Natural killer cell (primary cell): ENCODE measurements at regions not wholly inside any gene's neighbourhood (a gene's known extent, or its start where the extent isn't known, plus 50 kb on each side); places are given as distances from the start of the nearest gene placed in this dataset.

Experiments used
- ATAC-seq, 3 donors: fragments of 150-1000 bp in 2 of 3; fragments of 200-7000 bp in 1 of 3; cut with Tn5 transposase; 1 replicate in 1 of 3; 2 replicates in 2 of 3; pipeline ENCODE4 v1.10.0; 2021; ENCODE audit warnings: mild to moderate bottlenecking in 2 of 3, moderate library complexity in 2 of 3
- DNase-seq, 2 donors: peaks; one replicate each; pipeline versions ENCODE4 v3.0.0 to v3.0.0-alpha.2; 2013 to 2021; ENCODE audit warnings: mixed read lengths in 1 of 2
- H3K27ac ChIP-seq: one replicate; pipeline ENCODE4 v1.5.1; 2013; ENCODE audit warnings: mild to moderate bottlenecking, low read length
- H3K27me3 ChIP-seq: one replicate; pipeline ENCODE4 v1.6.1; 2013; ENCODE audit warnings: low read length; ENCODE audit not compliant: control insufficient read depth, insufficient read depth
- H3K36me3 ChIP-seq: one replicate; pipeline ENCODE4 v1.6.1; 2013; ENCODE audit warnings: low read length; ENCODE audit not compliant: control insufficient read depth, insufficient read depth
- H3K4me1 ChIP-seq: one replicate; pipeline ENCODE4 v1.6.1; 2013; ENCODE audit warnings: low read length; ENCODE audit not compliant: control insufficient read depth, insufficient read depth
- H3K4me3 ChIP-seq: one replicate; pipeline ENCODE4 v1.5.1; 2013; ENCODE audit warnings: low read length
- H3K9me3 ChIP-seq: one replicate; pipeline ENCODE4 v1.6.1; 2013; ENCODE audit warnings: low read length; ENCODE audit not compliant: control insufficient read depth, insufficient read depth
- H3K27ac Mint-ChIP-seq, 2 donors: one replicate each; pipeline ENCODE4 v1.8.0; 2022; ENCODE audit warnings: mild to moderate bottlenecking in 2 of 2, mixed read lengths in 2 of 2, moderate library complexity in 1 of 2
- H3K27me3 Mint-ChIP-seq, 2 donors: one replicate each; pipeline ENCODE4 v1.8.0; 2022; ENCODE audit warnings: low read depth in 2 of 2, mixed read lengths in 2 of 2
- H3K36me3 Mint-ChIP-seq: one replicate; pipeline ENCODE4 v1.8.0; 2022; ENCODE audit warnings: mixed read lengths
- H3K4me1 Mint-ChIP-seq, 2 donors: one replicate each; pipeline ENCODE4 v1.8.0; 2022; ENCODE audit warnings: mixed read lengths in 2 of 2
- H3K4me3 Mint-ChIP-seq: one replicate; pipeline ENCODE4 v1.8.0; 2022; ENCODE audit warnings: mild to moderate bottlenecking, moderate library complexity, mixed read lengths
- H3K9me3 Mint-ChIP-seq, 2 donors: one replicate each; pipeline ENCODE4 v1.8.0; 2022; ENCODE audit warnings: mixed read lengths in 2 of 2
- WGBS: methylation state at CpG from one replicate; pipeline ENCODE4 v1.1.7; 2013; ENCODE audit warnings: missing lambda C conversion rate; ENCODE audit not compliant: insufficient coverage; 5-methylcytosine and 5-hydroxymethylcytosine counted together
- intact Hi-C: fragments of 100-400 bp; cut with micrococcal nuclease; formaldehyde crosslinking; loops from one replicate; pipeline ENCODE4 v1.14.2; 2022
- TF ChIP-seq, protein P1 (sequence below): fragments of 200-600 bp; IDR thresholded peaks from one replicate; pipeline ENCODE4 v1.8.0; 2022; ENCODE audit warnings: antibody characterized with exemption

GRCh38 chr14:35991356-35991755 is 165.2 kb downstream of the BRMS1L start:
- Mint-ChIP-seq H3K27me3 (peaks cover 0 to 7% of the 10 kb centered on the region in 2 donors), H3K36me3 (no peaks in the 10 kb centered on the region), H3K4me3 (no peak overlapping the region), H3K9me3 (no peaks in the 10 kb centered on the region), H3K4me1 (no peaks in the 10 kb centered on the region), H3K27ac (no peak overlapping the region)
- Histone ChIP-seq H3K36me3 (no peaks in the 10 kb centered on the region), H3K9me3 (no peaks in the 10 kb centered on the region), H3K27me3 (no peaks in the 10 kb centered on the region), H3K4me3 (no peak overlapping the region), H3K27ac (no peak overlapping the region), H3K4me1 (no peaks in the 10 kb centered on the region)
- intact Hi-C loops, result no loop called here
- TF ChIP-seq, protein P1, sequence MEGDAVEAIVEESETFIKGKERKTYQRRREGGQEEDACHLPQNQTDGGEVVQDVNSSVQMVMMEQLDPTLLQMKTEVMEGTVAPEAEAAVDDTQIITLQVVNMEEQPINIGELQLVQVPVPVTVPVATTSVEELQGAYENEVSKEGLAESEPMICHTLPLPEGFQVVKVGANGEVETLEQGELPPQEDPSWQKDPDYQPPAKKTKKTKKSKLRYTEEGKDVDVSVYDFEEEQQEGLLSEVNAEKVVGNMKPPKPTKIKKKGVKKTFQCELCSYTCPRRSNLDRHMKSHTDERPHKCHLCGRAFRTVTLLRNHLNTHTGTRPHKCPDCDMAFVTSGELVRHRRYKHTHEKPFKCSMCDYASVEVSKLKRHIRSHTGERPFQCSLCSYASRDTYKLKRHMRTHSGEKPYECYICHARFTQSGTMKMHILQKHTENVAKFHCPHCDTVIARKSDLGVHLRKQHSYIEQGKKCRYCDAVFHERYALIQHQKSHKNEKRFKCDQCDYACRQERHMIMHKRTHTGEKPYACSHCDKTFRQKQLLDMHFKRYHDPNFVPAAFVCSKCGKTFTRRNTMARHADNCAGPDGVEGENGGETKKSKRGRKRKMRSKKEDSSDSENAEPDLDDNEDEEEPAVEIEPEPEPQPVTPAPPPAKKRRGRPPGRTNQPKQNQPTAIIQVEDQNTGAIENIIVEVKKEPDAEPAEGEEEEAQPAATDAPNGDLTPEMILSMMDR, result no peak
- no peak for DNase-seq
- peak in 1 of 3 donors; percentile 28 for ATAC-seq

DNA sequence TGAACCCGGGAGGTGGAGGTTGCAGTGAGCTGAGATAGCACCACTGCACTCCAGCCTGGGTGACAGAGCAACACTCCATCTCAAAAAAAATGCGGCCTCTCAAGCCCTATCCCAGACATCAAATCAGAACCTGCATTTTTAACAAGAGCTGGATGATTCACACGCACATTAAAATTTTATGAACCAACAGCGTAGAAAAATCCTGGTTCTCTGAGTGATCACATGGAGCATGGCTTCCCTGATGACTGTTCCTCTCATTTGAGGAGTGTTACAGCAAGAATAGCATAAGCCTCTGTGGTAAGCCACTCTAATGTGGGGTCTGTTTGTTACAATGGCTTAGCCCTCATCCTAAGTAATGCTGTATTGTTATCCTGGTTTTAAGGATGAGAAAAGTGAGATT is 163.6 kb downstream of the BRMS1L start:
- H3K4me3 ChIP-seq, result no peak overlapping the region
- no peaks in the 10 kb centered on the region for H3K4me1 Mint-ChIP-seq
- H3K9me3 Mint-ChIP-seq, result no peaks in the 10 kb centered on the region
- H3K36me3 Mint-ChIP-seq, result no peaks in the 10 kb centered on the region
- H3K4me3 Mint-ChIP-seq, result no peak overlapping the region
- ATAC-seq (no peak), DNase-seq (no peak)
- 89% methylated on average over 4 of the region's 4 CpGs for WGBS
- no peaks in the 10 kb centered on the region for H3K4me1 ChIP-seq
- H3K27me3 Mint-ChIP-seq, result peaks cover 0 to 7% of the 10 kb centered on the region in 2 donors
- intact Hi-C loops, result no loop called here
- H3K27ac Mint-ChIP-seq, result no peak overlapping the region
- TF ChIP-seq, protein P1, result no peak
- H3K27me3 ChIP-seq, result no peaks in the 10 kb centered on the region
- H3K36me3 ChIP-seq, result no peaks in the 10 kb centered on the region
- no peaks in the 10 kb centered on the region for H3K9me3 ChIP-seq
- no peak overlapping the region for H3K27ac ChIP-seq

DNA sequence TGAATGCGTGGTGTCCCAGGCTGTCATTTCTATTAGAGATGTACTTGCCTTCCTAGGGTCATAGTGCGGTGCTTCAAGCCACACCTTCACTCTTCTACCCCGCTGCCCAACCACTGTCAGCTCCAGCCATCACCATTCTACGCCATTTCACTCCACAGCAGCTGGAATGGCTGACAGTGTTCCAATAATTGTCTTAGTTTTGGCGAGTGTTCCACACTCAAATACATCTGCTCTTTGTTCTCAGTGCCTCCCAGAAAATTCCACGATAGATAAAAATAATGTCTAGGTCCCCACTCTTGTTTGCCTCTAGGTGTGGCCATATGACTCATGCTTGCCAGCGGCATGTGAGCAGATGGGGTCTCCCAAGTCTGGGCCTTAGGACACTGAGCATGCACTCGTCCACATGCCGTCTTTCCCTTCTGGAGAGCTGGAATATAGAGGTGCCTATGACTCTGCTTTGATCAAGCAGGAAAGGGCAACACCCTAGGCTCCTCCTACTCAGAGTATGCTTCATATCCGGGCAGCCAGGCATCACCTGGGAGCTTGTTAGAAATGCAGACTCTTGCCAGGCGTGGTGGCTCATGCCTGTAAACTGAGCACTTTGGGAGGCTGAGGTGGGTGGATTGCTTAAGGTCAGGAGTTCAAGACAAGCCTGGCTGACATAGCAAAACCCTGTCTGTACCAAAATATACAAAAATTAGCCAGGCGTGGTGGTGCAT is 163.0 kb downstream of the BRMS1L start:
- Mint-ChIP-seq H3K4me1 (no peaks in the 10 kb centered on the region), H3K9me3 (no peaks in the 10 kb centered on the region), H3K4me3 (no peak overlapping the region), H3K27me3 (peaks cover 0 to 7% of the 10 kb centered on the region in 2 donors), H3K27ac (no peak overlapping the region), H3K36me3 (no peaks in the 10 kb centered on the region)
- 86% methylated on average over 12 of the region's 12 CpGs for WGBS
- intact Hi-C loops, result no loop called here
- TF ChIP-seq, protein P1, result no peak
- no peaks in the 10 kb centered on the region for H3K4me1 ChIP-seq
- H3K4me3 ChIP-seq, result no peak overlapping the region
- no peaks in the 10 kb centered on the region for H3K27me3 ChIP-seq
- H3K27ac ChIP-seq, result no peak overlapping the region
- DNase-seq (no peak), ATAC-seq (no peak)
- H3K36me3 ChIP-seq, result no peaks in the 10 kb centered on the region
- no peaks in the 10 kb centered on the region for H3K9me3 ChIP-seq

DNA sequence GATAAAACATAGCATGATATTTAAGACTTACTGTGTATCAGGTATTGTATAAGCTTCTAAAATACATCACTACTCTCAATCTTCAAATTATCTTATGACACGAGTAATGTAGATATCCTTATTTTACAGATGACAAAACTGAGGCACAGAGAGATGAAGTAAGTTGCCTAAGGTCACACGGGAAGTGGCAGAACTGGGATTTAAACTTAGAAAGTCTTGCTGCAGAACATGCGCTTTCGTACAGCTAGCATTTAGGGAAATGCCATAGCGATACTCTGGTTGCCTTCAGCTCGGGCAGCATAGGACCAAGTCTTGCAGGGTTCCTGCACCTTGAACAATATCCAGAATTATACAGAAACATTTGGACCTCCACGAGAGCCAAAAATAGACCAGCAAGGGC is 162.4 kb downstream of the BRMS1L start:
- intact Hi-C loops, result no loop called here
- Histone ChIP-seq H3K9me3 (no peaks in the 10 kb centered on the region), H3K4me3 (no peak overlapping the region), H3K4me1 (no peaks in the 10 kb centered on the region), H3K27ac (no peak overlapping the region), H3K36me3 (no peaks in the 10 kb centered on the region), H3K27me3 (no peaks in the 10 kb centered on the region)
- Mint-ChIP-seq H3K4me3 (no peak overlapping the region), H3K27me3 (peaks cover 0 to 6% of the 10 kb centered on the region in 2 donors), H3K36me3 (no peaks in the 10 kb centered on the region), H3K4me1 (no peaks in the 10 kb centered on the region), H3K9me3 (no peaks in the 10 kb centered on the region), H3K27ac (no peak overlapping the region)
- DNase-seq, result no peak
- TF ChIP-seq, protein P1, result no peak
- 93% methylated on average over 7 of the region's 7 CpGs for WGBS
- ATAC-seq, result no peak
